CD1c-positive myeloid dendritic cell (primary cell): ENCODE measurements at regions not wholly inside any gene's neighbourhood (a gene's known extent, or its start where the extent isn't known, plus 50 kb on each side); places are given as distances from the start of the nearest gene placed in this dataset.

Source experiments
- DNase-seq: peaks from one replicate; pipeline ENCODE4 v3.0.0-alpha.2; 2016; ENCODE audit errors: extremely low spot score

- no peak for DNase-seq
These were observed 194.7 kb downstream of the GALR1 start for GRCh38 chr18:77444385-77444784.

GRCh38 chr18:77448046-77448445, 198.4 kb downstream of the GALR1 start:
- DNase-seq = no peak

DNA sequence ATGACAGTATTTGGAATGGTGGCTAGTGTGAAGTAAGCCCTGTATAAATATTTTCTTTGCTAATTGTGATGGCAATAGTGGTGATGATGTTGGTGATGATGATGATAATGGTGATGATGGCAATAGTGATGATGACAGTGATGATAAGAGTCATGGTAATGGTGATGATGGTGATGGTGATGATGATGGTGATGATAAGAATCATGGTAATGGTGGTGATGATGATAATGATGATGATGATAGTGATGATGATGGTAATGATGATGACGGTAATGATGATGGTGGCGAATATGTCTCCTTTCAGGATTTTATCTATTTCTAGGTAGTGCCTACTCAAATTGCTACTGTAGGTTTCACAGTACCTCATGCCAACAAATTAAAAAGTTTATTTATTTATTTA, 205.4 kb downstream of the GALR1 start:
- no peak for DNase-seq

DNA sequence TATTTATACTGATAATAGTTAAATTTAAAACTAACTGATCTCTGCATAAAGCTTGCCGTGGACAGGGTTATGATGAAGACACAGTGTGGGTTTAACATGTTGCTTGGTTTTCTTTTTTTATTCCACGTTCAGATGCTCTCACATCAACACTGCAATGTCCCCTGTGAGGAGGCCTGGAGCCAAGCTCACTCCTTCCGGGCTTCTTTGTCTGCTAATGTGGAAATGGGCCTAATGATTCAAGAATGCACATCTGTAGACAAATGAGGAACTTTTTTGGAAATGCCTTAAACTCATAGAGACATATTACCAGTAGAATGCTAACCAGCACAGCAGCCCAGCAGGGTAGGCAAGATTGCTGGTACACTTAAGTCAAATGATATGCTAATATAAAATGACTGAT, 208.0 kb downstream of the GALR1 start:
- DNase-seq = no peak

DNA sequence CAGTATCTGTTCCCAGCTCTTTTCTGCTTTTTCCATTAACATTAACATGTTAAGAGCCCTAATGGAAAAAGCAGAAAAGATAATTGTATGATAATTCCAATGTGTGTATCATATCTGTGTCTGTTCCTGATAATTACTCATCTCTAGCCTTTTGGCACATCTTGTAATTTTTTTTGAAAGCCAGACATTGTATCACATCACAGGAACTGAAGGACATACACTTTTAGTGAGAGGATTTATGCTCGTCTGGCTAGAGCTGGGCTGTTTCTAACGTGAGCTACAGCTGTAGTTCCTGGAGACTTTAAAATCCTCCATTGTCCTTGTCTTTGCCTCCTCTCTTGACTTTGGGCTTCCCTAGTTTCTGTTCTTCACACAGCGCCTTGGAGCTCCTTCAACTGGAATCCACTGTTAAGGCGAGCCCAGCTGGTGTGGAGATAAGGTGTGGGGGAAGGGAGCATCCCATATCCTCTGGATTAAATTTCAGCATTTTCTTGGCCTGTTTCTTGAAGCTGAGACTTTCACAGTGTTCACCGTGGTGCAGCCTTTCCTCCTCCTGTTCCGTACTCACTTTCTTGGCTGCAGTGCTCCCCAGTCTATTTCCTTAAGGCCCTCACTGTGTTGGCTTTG, 211.5 kb downstream of the GALR1 start:
- DNase-seq = no peak

DNA sequence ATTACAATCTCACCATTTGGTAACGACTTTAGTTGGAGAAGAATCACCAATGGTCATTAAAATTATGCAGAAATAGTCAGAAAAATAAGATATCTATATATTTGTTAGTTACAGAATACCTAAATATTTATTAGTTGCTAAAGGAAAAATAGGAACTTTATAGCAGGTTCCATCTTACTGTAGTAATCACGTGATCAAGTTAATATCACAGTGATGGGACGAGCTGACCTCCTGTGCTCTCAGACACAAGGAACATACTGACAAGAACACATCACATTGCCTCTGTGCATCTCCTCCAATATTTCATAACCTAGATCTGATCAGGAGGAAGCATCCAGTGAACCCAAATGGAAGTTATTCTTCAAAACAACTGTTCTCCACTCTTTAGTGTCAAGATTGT, 215.3 kb downstream of the GALR1 start:
- no peak for DNase-seq

DNA sequence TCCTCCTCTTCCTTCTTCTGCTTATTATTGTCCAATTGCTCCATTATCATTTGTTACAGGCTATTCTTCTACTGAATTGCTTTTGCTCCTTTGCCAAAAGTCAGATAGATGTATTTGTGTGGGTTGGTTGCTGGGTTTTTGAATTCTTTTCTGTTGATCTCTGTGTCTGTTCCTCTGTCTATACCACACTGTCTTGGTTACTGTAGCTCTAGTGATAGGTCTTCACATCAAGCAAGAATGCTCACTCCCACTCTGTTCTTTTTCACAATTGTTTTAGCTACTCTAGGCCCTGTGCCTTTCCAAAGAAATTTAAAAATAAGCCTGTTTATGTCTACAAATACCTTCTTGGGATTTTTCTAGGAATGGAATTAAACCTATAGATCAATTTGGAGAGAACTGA, 217.2 kb downstream of the GALR1 start:
- no peak for DNase-seq

DNA sequence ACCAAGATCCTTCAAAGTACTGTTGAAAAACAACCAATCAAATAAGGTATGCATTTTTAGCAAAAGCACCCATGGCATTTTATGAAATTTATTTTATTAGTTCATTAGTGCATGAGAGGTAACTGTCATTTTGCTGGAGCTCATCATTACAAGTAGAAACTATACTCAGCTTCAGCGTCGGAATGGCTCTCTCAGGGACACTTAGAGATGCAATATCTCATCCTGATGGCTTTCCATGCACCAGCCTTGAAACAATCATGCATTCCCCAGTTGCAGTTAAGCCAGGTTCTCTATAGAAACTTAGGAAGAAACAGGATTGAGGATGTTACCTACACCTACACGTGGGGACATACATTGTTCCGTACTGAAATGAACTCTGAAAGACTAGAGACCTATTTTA, 219.5 kb downstream of the GALR1 start:
- no peak for DNase-seq

DNA sequence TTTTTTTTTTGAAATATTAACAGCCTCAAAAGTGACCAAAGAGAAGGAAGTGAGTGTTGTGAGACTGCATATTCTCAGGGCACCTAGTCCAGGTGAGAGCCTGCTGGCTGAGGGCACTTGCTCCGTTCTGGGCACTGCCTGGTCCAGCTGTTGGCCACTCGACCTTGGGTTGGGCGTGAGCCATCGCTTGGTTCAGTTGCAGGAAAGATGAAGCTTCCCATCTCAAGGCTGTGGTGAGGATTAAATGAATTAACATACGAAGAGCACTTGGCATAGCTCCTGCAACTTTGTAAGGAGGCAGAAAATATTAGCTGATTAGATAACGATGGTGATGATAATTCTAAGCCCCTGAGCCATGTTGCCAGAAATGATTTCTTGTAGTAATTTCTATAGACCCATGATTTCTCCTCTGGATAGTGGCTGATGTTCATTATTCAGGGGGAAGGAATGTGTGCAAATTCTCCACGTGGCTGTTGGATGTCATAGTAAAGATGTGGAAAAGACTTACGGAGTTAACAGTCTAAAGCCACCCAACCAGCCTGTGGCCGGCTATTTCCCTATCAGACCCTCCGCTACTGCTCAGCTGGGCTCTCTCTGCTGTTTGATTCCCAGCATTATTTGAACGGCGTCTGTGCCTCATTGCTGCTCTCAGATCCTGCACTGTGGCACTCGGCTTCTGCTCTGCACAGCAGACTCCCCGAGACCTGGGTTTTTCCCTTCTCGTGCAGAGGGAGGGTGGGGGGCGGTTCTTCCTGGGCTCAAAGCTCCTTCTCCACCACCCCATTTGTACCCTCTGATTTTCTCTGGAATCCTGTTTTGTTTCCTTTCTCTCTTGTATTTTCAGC, 221.1 kb downstream of the GALR1 start:
- no peak for DNase-seq

DNA sequence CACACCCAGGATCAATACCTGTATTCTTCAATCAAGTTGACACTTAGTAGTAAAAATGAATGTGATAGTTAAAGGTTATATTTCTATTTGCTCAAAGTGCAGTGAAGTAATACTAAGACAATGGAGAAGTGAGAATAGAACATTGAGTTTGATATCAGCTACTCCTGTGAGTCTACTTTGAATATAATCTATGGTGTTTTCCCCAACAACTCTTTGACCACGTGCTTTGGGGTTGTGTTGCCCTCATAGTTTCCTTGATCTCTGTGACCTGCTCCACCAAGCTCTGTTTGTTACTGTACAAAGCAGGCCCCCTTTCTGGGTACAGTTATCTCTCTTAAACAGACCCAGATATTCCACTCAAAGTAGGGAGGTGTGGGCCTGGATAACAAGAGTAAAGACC, 222.9 kb downstream of the GALR1 start:
- DNase-seq = no peak

DNA sequence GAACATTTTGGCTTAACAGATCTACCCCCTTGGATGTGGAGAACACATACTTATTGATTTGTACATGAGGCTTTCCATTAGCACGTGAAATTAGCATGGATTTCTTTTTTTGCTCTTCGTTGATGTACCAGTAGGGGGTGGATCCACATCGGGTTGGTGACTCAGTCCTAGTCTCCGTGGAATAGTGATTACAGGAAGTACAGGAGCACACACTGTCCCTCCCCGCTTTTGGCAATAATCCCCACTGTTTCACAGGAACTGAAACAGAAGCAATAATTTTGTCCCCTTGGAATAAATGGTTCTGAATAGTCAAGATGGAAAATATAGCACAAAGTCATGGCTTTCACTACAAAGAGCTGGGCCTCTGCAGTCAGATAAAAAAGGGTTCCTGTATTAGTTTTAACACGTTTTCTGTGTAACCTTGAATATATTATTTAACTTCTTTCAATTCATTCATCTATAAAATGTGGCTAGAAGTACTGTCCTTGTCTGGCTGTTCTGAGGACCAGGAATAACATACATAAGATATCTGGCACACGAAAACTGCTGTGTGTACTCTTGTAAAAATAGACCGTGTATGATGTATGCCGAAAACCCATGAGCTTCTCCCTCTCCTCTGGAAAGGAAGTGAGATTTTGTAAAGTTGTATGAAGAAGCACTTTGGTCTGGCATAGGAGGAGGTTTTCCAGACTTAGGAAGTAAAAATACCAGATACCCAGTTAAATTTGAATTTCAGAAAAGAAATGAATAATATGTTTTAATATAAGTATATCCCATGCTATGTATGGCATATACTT, 229.2 kb downstream of the GALR1 start:
- peak; percentile 43 for DNase-seq

DNA sequence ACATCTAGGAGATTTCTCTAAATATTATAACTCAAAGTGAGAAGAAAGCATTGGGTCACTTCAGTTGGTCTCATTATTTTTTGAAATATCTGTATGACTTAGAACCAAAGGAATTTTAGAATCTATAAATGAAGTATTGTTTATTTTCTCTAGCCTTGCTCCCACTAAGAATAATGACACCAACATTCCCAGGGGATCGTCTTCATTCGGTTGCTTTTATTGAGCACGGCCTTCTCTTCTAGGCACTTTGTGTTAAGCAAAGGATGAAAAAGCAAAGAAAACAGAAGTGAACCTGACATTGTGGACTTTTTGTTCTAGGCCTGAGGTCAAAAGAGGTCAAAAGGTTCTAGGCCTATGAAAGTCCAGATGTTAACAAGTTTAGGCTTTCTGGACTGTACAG, 231.9 kb downstream of the GALR1 start:
- no peak for DNase-seq

DNA sequence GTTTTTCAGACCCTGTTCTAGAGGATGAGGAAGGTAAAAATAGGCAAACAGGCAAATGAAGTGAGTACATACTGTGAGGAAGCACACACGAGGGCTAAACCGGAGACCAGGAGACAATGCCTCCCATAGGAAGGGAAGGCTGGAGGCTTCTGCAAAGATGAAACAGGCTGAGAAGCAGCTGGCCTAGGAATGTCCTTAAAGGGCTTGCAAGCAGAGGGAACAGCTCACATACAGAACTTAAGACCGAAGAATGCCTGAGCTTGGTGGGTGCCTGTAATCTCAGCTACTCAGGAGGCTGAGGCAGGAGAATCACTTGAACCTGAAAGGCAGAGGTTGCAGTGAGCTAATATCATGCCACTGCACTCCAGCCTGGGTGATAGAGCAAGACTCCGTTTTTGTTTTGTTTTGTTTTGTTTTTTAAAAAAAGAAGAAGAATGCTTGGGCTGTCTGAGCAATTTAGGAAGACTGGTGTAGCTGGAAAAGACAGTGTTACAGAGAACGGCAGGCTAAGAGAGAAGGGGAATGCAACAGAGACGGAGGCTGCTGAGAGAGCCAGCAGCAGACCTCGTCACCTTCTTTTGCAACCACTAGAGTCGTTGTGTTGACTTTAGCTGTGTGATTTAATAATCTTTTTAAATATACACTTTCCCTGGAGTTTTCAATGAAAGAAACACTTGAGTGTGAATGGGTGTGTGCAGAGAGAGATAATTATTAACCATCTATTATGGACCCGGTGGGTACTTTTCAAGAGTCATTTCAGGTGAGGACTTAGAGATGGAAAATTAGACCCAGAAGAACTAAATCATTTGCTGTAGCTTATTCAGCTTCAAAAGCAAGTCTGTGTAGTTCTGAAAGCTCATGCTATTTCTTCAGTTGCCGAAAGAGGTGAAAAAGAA, 232.8 kb downstream of the GALR1 start:
- DNase-seq = no peak

GRCh38 chr18:77486985-77487384, 237.3 kb downstream of the GALR1 start:
- no peak for DNase-seq

DNA sequence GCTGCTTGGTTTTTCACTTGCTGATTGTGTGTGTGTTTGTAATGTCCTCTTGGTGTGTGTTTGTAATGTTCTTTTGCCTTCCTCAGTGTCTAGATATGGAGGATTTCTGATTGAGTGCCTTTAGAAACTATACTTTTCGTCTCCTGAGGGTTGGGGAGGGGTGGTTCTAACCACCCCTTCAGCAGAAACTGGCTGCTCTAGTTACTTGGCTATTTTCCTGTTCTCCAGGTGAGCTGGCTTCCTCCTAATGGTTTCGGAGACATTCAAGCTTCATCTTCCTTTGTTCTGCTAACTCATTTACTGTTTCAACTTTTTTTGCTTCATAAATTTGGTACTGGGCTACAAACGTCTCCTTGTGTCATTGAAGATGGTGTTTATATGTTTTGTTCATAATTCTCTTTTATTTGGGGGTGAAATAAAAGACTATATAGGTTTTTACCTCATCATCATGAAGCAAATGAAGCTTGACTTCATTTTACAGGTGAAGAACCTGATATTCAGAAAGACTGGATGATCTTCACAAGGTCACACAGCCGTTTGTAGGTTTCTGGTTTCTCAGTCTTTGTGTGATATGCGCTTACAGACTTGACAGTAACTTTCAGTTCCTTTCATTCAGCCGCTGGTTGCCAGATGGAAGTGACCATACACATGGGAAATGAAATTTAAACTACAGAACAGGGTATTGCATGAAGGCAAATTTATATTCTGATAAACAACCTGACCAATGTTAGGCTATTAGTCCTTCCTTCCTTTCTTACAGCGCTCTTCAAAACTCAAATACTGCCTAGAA, 238.5 kb downstream of the GALR1 start:
- no peak for DNase-seq

- DNase-seq = no peak
These were observed 245.4 kb downstream of the GALR1 start for GRCh38 chr18:77495079-77495478.

DNA sequence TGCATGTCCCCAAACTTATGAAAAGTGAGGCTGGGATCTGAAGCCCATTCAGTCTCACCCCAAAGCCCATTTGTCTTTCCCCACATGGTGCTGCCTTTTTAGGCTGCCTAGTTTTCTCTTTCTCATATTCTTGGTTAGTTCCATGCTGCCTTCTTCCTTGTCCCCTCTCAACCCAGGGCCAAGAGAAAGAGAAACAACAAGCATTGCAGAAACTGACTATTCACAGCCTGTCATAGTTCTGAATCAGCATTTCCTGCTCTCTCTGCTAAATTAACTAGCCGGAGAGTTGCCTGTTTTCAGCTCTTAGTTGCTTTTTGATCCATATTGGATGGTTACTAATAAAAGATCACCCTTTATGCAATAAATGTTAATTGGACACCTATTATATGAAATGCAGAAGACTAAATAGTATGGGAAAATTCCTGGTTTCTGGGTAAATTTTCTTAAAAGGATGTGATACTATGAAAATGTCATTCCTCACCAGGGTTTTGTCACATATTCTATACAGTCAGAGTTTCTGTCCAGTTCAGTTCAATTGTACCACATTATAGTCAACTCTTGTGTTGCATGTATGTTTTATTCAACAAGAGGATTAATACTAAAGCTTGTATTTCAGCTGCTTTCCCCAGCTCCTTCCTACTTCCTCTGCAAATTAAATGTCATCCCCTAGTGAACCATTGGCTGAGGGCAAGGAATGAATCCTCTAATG, 246.5 kb downstream of the GALR1 start:
- DNase-seq = no peak

GRCh38 chr18:77501266-77501665, 251.6 kb downstream of the GALR1 start:
- no peak for DNase-seq

DNA sequence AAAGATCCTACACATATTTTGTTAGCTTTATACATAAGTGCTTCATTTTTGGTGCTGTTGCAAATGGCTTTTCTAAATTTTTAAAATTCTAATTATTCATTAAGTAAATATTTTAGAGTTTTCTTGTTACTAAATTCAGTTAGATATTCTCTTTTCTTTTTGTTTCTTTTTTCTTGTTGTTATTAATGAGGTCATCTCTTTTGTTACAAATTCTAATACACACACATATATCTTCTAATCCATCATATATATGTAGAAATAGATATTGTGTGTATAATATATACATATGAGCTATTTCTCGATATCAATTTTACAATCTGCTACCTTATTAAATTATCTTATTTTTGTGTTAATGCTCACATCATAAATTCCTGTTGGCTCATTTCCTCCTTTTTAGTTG, 255.9 kb downstream of the GALR1 start:
- no peak for DNase-seq

DNA sequence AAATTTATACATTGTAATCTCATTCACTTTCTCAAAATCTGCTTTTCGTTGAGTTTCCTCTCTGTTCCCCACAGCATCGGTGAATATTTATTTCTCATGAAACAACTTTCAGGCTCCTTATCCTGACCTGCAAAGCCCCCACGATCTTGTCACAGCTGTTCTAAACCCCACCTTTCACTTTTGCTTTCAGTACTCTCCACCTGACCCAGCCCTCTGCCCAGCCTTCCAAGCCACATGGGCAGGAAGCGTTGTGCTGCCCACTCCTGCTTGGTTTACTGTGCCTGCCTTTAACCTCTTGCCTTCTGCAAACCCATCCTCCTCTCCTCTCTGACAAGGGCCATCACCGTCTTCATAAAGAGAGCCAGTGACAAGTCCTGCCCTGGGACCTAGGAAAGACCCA, 262.5 kb downstream of the GALR1 start:
- DNase-seq = no peak
